ENCODE measurements at regions not wholly inside any gene's neighbourhood (a gene's known extent, or its start where the extent isn't known, plus 50 kb on each side); places are given as distances from the start of the nearest gene placed in this dataset.

DNA sequence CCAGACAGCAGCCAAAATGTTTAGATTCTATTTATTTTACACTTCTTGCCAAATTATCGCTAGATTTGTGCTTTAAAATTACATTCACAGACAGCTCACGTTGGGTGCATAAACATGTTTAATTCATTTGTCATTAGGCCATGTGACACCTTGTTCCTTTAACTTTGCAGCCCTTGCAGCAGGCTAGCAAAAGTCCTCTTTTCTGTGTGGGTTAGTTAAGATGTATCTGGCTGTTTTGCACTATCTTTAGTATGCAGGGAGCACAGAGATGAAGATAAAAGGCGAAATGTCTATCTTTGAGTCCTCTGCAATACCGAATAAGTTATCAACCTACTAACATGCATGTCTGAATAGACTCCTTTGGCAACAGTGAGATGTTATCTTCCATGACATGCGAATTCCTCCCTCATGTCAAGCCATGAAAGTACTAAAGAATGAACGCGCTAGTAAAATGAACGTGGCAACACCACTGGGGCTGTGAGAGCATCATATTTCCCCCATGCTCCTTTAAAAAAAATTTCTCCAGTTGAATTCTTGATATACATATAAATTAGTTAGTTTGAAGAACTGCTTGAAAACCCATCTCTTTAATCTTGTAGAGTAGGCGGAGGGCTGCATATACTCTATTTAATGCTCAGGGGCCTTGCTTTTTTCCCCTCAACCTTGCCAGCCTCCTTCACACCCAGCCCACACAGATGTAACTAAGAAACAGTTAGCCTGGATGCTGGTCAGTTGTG, 620.4 kb upstream of the NR2F2 start:
- WGBS (ENCODE audit: extremely low coverage, insufficient coverage, insufficient read length) = no CpG with 5 or more reads among the region's 9 CpGs
- no peak overlapping the region for H3K4me2 ChIP-seq (ENCODE audit: low read length)
- no peak overlapping the region for H4K91ac ChIP-seq (ENCODE audit: low read depth, low read length)
- peaks cover 1% of the 10 kb centered on the region for H3K79me1 ChIP-seq (ENCODE audit: low read length)
- no peak overlapping the region for H3K14ac ChIP-seq (ENCODE audit: low read length)
- H2BK12ac ChIP-seq (ENCODE audit: low read length) = no peak overlapping the region
- H3K23ac ChIP-seq (ENCODE audit: low read length) = no peak overlapping the region
- H3K4me3 ChIP-seq (ENCODE audit: low read depth, low read length) = no peak overlapping the region
- no peak overlapping the region for H4K12ac ChIP-seq (ENCODE audit: low read depth, low read length)
- no peak overlapping the region for H3K4ac ChIP-seq (ENCODE audit: low read depth, low read length)
- peaks cover 0 to 3% of the 10 kb centered on the region in 2 experiments for H3K4me1 ChIP-seq (ENCODE audit: control insufficient read depth in 1 of 2, insufficient read depth in 2 of 2, low read length in 2 of 2)
- no peak overlapping the region for H2BK120ac ChIP-seq (ENCODE audit: insufficient read depth, low read length, poor library complexity)
- no peaks in the 10 kb centered on the region for H3K9me3 ChIP-seq (ENCODE audit: insufficient read depth, low read depth, low read length)
- H3K18ac ChIP-seq (ENCODE audit: low read length) = no peak overlapping the region
- no peak overlapping the region for H2BK5ac ChIP-seq (ENCODE audit: low read depth, low read length, poor library complexity)
- no peaks in the 10 kb centered on the region for H3K79me2 ChIP-seq (ENCODE audit: control insufficient read depth, insufficient read depth, low read length, poor library complexity)
- peak; percentile 19 to 73 for DNase-seq
- H3K36me3 ChIP-seq (ENCODE audit: control insufficient read depth in 1 of 2, insufficient read depth in 2 of 2, low read length in 2 of 2) = no peaks in the 10 kb centered on the region
- H3K9ac ChIP-seq (ENCODE audit: low read length) = no peak overlapping the region
- no peak overlapping the region for H2AK5ac ChIP-seq (ENCODE audit: low read length)
- H4K8ac ChIP-seq (ENCODE audit: low read depth, low read length) = no peak overlapping the region
- no peak overlapping the region for H2AFZ ChIP-seq (ENCODE audit: insufficient read depth, low read length, poor library complexity)
- no peak overlapping the region for H3K27ac ChIP-seq (ENCODE audit: low read depth, low read length)
- no peaks in the 10 kb centered on the region for H3K27me3 ChIP-seq (ENCODE audit: insufficient read depth, low read length)

- H3K79me1 ChIP-seq (ENCODE audit: low read length) = peaks cover 2% of the 10 kb centered on the region
Measured at GRCh38 chr15:95712785-95713184, 617.7 kb upstream of the NR2F2 start.

GRCh38 chr15:95713324-95713723, 617.2 kb upstream of the NR2F2 start:
- Histone ChIP-seq H2BK5ac (ENCODE audit: low read depth, low read length, poor library complexity) (no peak overlapping the region), H2BK12ac (ENCODE audit: low read length) (no peak overlapping the region), H3K27me3 (ENCODE audit: insufficient read depth, low read length) (no peaks in the 10 kb centered on the region), H3K4me2 (ENCODE audit: low read length) (no peak overlapping the region), H3K79me2 (ENCODE audit: control insufficient read depth, insufficient read depth, low read length, poor library complexity) (no peaks in the 10 kb centered on the region), H3K36me3 (ENCODE audit: control insufficient read depth in 1 of 2, insufficient read depth in 2 of 2, low read length in 2 of 2) (no peaks in the 10 kb centered on the region), H3K14ac (ENCODE audit: low read length) (no peak overlapping the region), H3K23ac (ENCODE audit: low read length) (no peak overlapping the region), H2AFZ (ENCODE audit: insufficient read depth, low read length, poor library complexity) (no peak overlapping the region), H4K8ac (ENCODE audit: low read depth, low read length) (no peak overlapping the region), H3K79me1 (ENCODE audit: low read length) (peaks cover 2% of the 10 kb centered on the region), H2AK5ac (ENCODE audit: low read length) (no peak overlapping the region), H4K91ac (ENCODE audit: low read depth, low read length) (no peak overlapping the region), H3K18ac (ENCODE audit: low read length) (no peak overlapping the region), H3K9ac (ENCODE audit: low read length) (no peak overlapping the region), H3K9me3 (ENCODE audit: insufficient read depth, low read depth, low read length) (no peaks in the 10 kb centered on the region), H3K4me3 (ENCODE audit: low read depth, low read length) (no peak overlapping the region), H2BK120ac (ENCODE audit: insufficient read depth, low read length, poor library complexity) (no peak overlapping the region), H3K4me1 (ENCODE audit: control insufficient read depth in 1 of 2, insufficient read depth in 2 of 2, low read length in 2 of 2) (peaks cover 0 to 6% of the 10 kb centered on the region in 2 experiments), H3K4ac (ENCODE audit: low read depth, low read length) (no peak overlapping the region), H4K12ac (ENCODE audit: low read depth, low read length) (no peak overlapping the region), H3K27ac (ENCODE audit: low read depth, low read length) (no peak overlapping the region)
- WGBS (ENCODE audit: extremely low coverage, insufficient coverage, insufficient read length) = no CpG with 5 or more reads among the region's 5 CpGs
- DNase-seq = no peak

More at GRCh38 chr15:95712785-95713184, 617.7 kb upstream of the NR2F2 start:
- Histone ChIP-seq H3K18ac (ENCODE audit: low read length) (no peak overlapping the region), H3K9ac (ENCODE audit: low read length) (no peak overlapping the region), H2BK120ac (ENCODE audit: insufficient read depth, low read length, poor library complexity) (no peak overlapping the region), H3K36me3 (ENCODE audit: control insufficient read depth in 1 of 2, insufficient read depth in 2 of 2, low read length in 2 of 2) (no peaks in the 10 kb centered on the region), H3K23ac (ENCODE audit: low read length) (no peak overlapping the region), H3K27me3 (ENCODE audit: insufficient read depth, low read length) (no peaks in the 10 kb centered on the region), H3K27ac (ENCODE audit: low read depth, low read length) (no peak overlapping the region), H4K91ac (ENCODE audit: low read depth, low read length) (no peak overlapping the region), H3K79me2 (ENCODE audit: control insufficient read depth, insufficient read depth, low read length, poor library complexity) (no peaks in the 10 kb centered on the region), H4K12ac (ENCODE audit: low read depth, low read length) (no peak overlapping the region), H3K4me1 (ENCODE audit: control insufficient read depth in 1 of 2, insufficient read depth in 2 of 2, low read length in 2 of 2) (peaks cover 0 to 6% of the 10 kb centered on the region in 2 experiments), H3K9me3 (ENCODE audit: insufficient read depth, low read depth, low read length) (no peaks in the 10 kb centered on the region), H4K8ac (ENCODE audit: low read depth, low read length) (no peak overlapping the region), H2AFZ (ENCODE audit: insufficient read depth, low read length, poor library complexity) (no peak overlapping the region), H3K4me3 (ENCODE audit: low read depth, low read length) (no peak overlapping the region), H2BK5ac (ENCODE audit: low read depth, low read length, poor library complexity) (no peak overlapping the region), H3K4me2 (ENCODE audit: low read length) (no peak overlapping the region), H3K4ac (ENCODE audit: low read depth, low read length) (no peak overlapping the region), H2BK12ac (ENCODE audit: low read length) (no peak overlapping the region), H3K14ac (ENCODE audit: low read length) (no peak overlapping the region), H2AK5ac (ENCODE audit: low read length) (no peak overlapping the region)
- WGBS (ENCODE audit: extremely low coverage, insufficient coverage, insufficient read length) = no CpG with 5 or more reads among the region's 1 CpG
- no peak for DNase-seq

- Histone ChIP-seq H3K23ac (ENCODE audit: low read length) (no peak overlapping the region), H2BK5ac (ENCODE audit: low read depth, low read length, poor library complexity) (no peak overlapping the region), H3K36me3 (ENCODE audit: control insufficient read depth in 1 of 2, insufficient read depth in 2 of 2, low read length in 2 of 2) (no peaks in the 10 kb centered on the region), H4K91ac (ENCODE audit: low read depth, low read length) (no peak overlapping the region), H3K27me3 (ENCODE audit: insufficient read depth, low read length) (no peaks in the 10 kb centered on the region), H3K27ac (ENCODE audit: low read depth, low read length) (no peak overlapping the region), H3K4ac (ENCODE audit: low read depth, low read length) (no peak overlapping the region), H3K9me3 (ENCODE audit: insufficient read depth, low read depth, low read length) (no peaks in the 10 kb centered on the region), H2AFZ (ENCODE audit: insufficient read depth, low read length, poor library complexity) (no peak overlapping the region), H3K9ac (ENCODE audit: low read length) (no peak overlapping the region), H3K79me2 (ENCODE audit: control insufficient read depth, insufficient read depth, low read length, poor library complexity) (no peaks in the 10 kb centered on the region), H3K4me3 (ENCODE audit: low read depth, low read length) (no peak overlapping the region), H3K14ac (ENCODE audit: low read length) (no peak overlapping the region), H3K4me1 (ENCODE audit: control insufficient read depth in 1 of 2, insufficient read depth in 2 of 2, low read length in 2 of 2) (peaks cover 0 to 6% of the 10 kb centered on the region in 2 experiments), H4K12ac (ENCODE audit: low read depth, low read length) (no peak overlapping the region), H2AK5ac (ENCODE audit: low read length) (no peak overlapping the region), H3K79me1 (ENCODE audit: low read length) (peaks cover 2% of the 10 kb centered on the region), H4K8ac (ENCODE audit: low read depth, low read length) (no peak overlapping the region), H2BK12ac (ENCODE audit: low read length) (no peak overlapping the region), H3K18ac (ENCODE audit: low read length) (no peak overlapping the region), H3K4me2 (ENCODE audit: low read length) (no peak overlapping the region), H2BK120ac (ENCODE audit: insufficient read depth, low read length, poor library complexity) (no peak overlapping the region)
- DNase-seq = no peak
- no CpG with 5 or more reads among the region's 3 CpGs for WGBS (ENCODE audit: extremely low coverage, insufficient coverage, insufficient read length)
Measured at GRCh38 chr15:95715116-95715903, 615.2 kb upstream of the NR2F2 start.

Data from trophoblast cell (in vitro differentiated cells and primary cell).